ENCODE measurements at regions not wholly inside any gene's neighbourhood (a gene's known extent, or its start where the extent isn't known, plus 50 kb on each side); places are given as distances from the start of the nearest gene placed in this dataset.
"Not testable (repeated sequence)": the region's sequence is repeated elsewhere in the genome, so short reads cannot be mapped to it uniquely, and the experiment has no call there.

- no peaks in the 10 kb centered on the region for H3K27me3 ChIP-seq (ENCODE audit: control insufficient read depth, insufficient read depth, low read length)
- peak overlapping the region; percentile 80 for H3K4me3 ChIP-seq (ENCODE audit: insufficient read depth, low read depth, low read length)
- peaks cover 8% of the 10 kb centered on the region for H3K36me3 ChIP-seq (replicated peaks; ENCODE audit: control insufficient read depth, insufficient read depth, low read length)
- no peak for DNase-seq
These were observed 52.9 kb upstream of the SEC14L1 start for GRCh38 chr17:77087650-77088454.

GRCh38 chr17:77088455-77089123, 52.2 kb upstream of the SEC14L1 start:
- Histone ChIP-seq H3K27me3 (ENCODE audit: control insufficient read depth, insufficient read depth, low read length) (no peaks in the 10 kb centered on the region), H3K36me3 (replicated peaks; ENCODE audit: control insufficient read depth, insufficient read depth, low read length) (peaks cover 15% of the 10 kb centered on the region), H3K4me3 (ENCODE audit: insufficient read depth, low read depth, low read length) (peak overlapping the region; percentile 80)
- peak; percentile 92 for DNase-seq

- peak overlapping the region; percentile 80 for H3K4me3 ChIP-seq (ENCODE audit: insufficient read depth, low read depth, low read length)
- peaks cover 17% of the 10 kb centered on the region for H3K36me3 ChIP-seq (replicated peaks; ENCODE audit: control insufficient read depth, insufficient read depth, low read length)
- DNase-seq, result no peak
- H3K27me3 ChIP-seq (ENCODE audit: control insufficient read depth, insufficient read depth, low read length), result no peaks in the 10 kb centered on the region
These were observed 51.7 kb upstream of the SEC14L1 start for GRCh38 chr17:77089124-77089490.

GRCh38 chr17:77089949-77090348, 50.8 kb upstream of the SEC14L1 start:
- not testable (repeated sequence) for H3K27me3 ChIP-seq (ENCODE audit: control insufficient read depth, insufficient read depth, low read length); H3K4me3 ChIP-seq (ENCODE audit: insufficient read depth, low read depth, low read length); DNase-seq
- H3K36me3 ChIP-seq (replicated peaks; ENCODE audit: control insufficient read depth, insufficient read depth, low read length), result peaks cover 17% of the 10 kb centered on the region

- Histone ChIP-seq H3K27me3 (ENCODE audit: control insufficient read depth, insufficient read depth, low read length) (no peaks in the 10 kb centered on the region), H3K4me3 (ENCODE audit: insufficient read depth, low read depth, low read length) (no peak overlapping the region), H3K36me3 (replicated peaks; ENCODE audit: control insufficient read depth, insufficient read depth, low read length) (peaks cover 18% of the 10 kb centered on the region)
- DNase-seq, result no peak
These were observed 50.3 kb upstream of the SEC14L1 start for GRCh38 chr17:77090476-77090875.

All from H7 (cell line).